Keratinocyte (primary cell): ENCODE measurements at regions not wholly inside any gene's neighbourhood (a gene's known extent, or its start where the extent isn't known, plus 50 kb on each side); places are given as distances from the start of the nearest gene placed in this dataset.

Experiments
- DNase-seq: peaks from one replicate; pipeline ENCODE4 v3.0.0-alpha.2; 2011; ENCODE audit warnings: low read depth, missing footprints, low spot score
- FAIRE-seq: peaks from 2 replicates; lab custom pipeline; 2011; peaks lifted over from hg19 to GRCh38; lab: Jason Lieb, UNC
- H2AFZ ChIP-seq: 2 replicates; pipeline ENCODE4 v1.6.0; 2012; ENCODE audit warnings: low read length, control low read depth, inconsistent platforms; ENCODE audit not compliant: control insufficient read depth
- H3K27ac ChIP-seq: 2 replicates; pipeline ENCODE4 v1.5.1; 2011; ENCODE audit warnings: low read length; ENCODE audit not compliant: control insufficient read depth, insufficient read depth
- H3K27me3 ChIP-seq: 3 replicates; pipeline ENCODE4 v1.6.0; 2011; ENCODE audit warnings: low read length; ENCODE audit not compliant: control insufficient read depth, insufficient read depth; ENCODE audit errors: extremely low read depth
- H3K36me3 ChIP-seq, 2 experiments: 2 replicates in 1 of 2; 3 replicates in 1 of 2; pipeline ENCODE4 v1.5.1; 2011; ENCODE audit warnings: low read length in 2 of 2, mild to moderate bottlenecking in 1 of 2; ENCODE audit not compliant: control insufficient read depth in 2 of 2, insufficient read depth in 2 of 2; ENCODE audit errors: extremely low read depth in 1 of 2
- H3K4me1 ChIP-seq: 3 replicates; pipeline ENCODE4 v1.5.1; 2011; ENCODE audit warnings: low read length; ENCODE audit not compliant: control insufficient read depth, insufficient read depth; ENCODE audit errors: extremely low read depth
- H3K4me2 ChIP-seq: 3 replicates; pipeline ENCODE4 v1.6.0; 2011; ENCODE audit warnings: low read depth, low read length; ENCODE audit not compliant: control insufficient read depth, insufficient read depth; ENCODE audit errors: extremely low read depth
- H3K4me3 ChIP-seq, 3 experiments: fragments of 200-600 bp in 1 of 3; sonication (generic) in 1 of 3; 2 replicates in 2 of 3; 3 replicates in 1 of 3; pipeline ENCODE4 v1.5.1; 2011 to 2016; ENCODE audit warnings: low read length in 3 of 3, mild to moderate bottlenecking in 3 of 3, control low read depth in 2 of 3, inconsistent platforms in 1 of 3, low read depth in 1 of 3, mixed read lengths in 1 of 3, mixed run types in 1 of 3, moderate library complexity in 1 of 3; ENCODE audit not compliant: control insufficient read depth in 2 of 3, insufficient read depth in 2 of 3; ENCODE audit errors: extremely low read depth in 1 of 3
- H3K79me2 ChIP-seq: 2 replicates; pipeline ENCODE4 v1.6.0; 2012; ENCODE audit warnings: low read length; ENCODE audit not compliant: control insufficient read depth, insufficient read depth
- H3K9ac ChIP-seq: 3 replicates; pipeline ENCODE4 v1.6.0; 2011; ENCODE audit warnings: low read length; ENCODE audit not compliant: control insufficient read depth, insufficient read depth; ENCODE audit errors: extremely low read depth
- H3K9me1 ChIP-seq: 3 replicates; pipeline ENCODE4 v1.6.0; 2011; ENCODE audit warnings: low read length; ENCODE audit not compliant: control insufficient read depth, insufficient read depth; ENCODE audit errors: extremely low read depth
- H3K9me3 ChIP-seq: 2 replicates; pipeline ENCODE4 v1.5.1; 2012; ENCODE audit warnings: low read depth, low read length; ENCODE audit not compliant: control insufficient read depth
- H4K20me1 ChIP-seq: 3 replicates; pipeline ENCODE4 v1.6.0; 2011; ENCODE audit warnings: low read length; ENCODE audit not compliant: control insufficient read depth, insufficient read depth; ENCODE audit errors: extremely low read depth
- CTCF ChIP-seq, 3 experiments: IDR thresholded peaks in 1 of 3; conservative IDR thresholded peaks in 1 of 3; optimal IDR thresholded peaks in 1 of 3; 2 replicates in 2 of 3; 3 replicates in 1 of 3; pipeline versions ENCODE3 to v1.5.1; 2011; ENCODE audit warnings: low read length in 3 of 3, mild to moderate bottlenecking in 3 of 3, moderate library complexity in 2 of 3, control low read depth in 1 of 3, inconsistent platforms in 1 of 3; ENCODE audit not compliant: insufficient read depth in 2 of 3; ENCODE audit errors: extremely low read depth in 1 of 3
- EZH2 ChIP-seq: IDR thresholded peaks from one replicate; pipeline ENCODE4 v1.6.1; 2012; ENCODE audit warnings: inconsistent platforms, mild to moderate bottlenecking, low read length, moderate library complexity
- dilution Hi-C: fragments of 300-500 bp; cut with MboI; formaldehyde crosslinking; loops from one replicate; pipeline ENCODE4 v1.7.0; 2020; ENCODE audit warnings: low sequenced_read_pairs; ENCODE audit not compliant: extremely low pct_ligation_motif_present

- H3K27me3 ChIP-seq = no peaks in the 10 kb centered on the region
Observed at GRCh38 chr10:118521415-118522117, 73.9 kb downstream of the PRLHR start.

GRCh38 chr10:118520116-118520742 is 75.2 kb downstream of the PRLHR start:
- dilution Hi-C loops = no loop called here

More at GRCh38 chr10:118521415-118522117, 73.9 kb downstream of the PRLHR start:
- DNase-seq = no peak
- peaks cover 32% of the 10 kb centered on the region for H3K4me1 ChIP-seq
- dilution Hi-C loops = no loop called here
- H3K36me3 ChIP-seq = no peaks in the 10 kb centered on the region
- H4K20me1 ChIP-seq = no peaks in the 10 kb centered on the region
- FAIRE-seq = peak; percentile 49
- no peak overlapping the region for H3K4me3 ChIP-seq
- no peaks in the 10 kb centered on the region for H3K79me2 ChIP-seq
- no peak overlapping the region for H3K9ac ChIP-seq
- no peak overlapping the region for H3K27ac ChIP-seq
- TF ChIP-seq EZH2 (no peak), CTCF (optimal IDR thresholded peaks at IDR 0.05 in 1 of 3, IDR thresholded peaks at IDR 0.05 in 1 of 3, conservative IDR thresholded peaks at IDR 0.05 in 1 of 3; ENCODE audit: extremely low read depth in 1 of 3, insufficient read depth in 2 of 3, low read length in 3 of 3) (no peak)
- no peak overlapping the region for H3K4me2 ChIP-seq
- H2AFZ ChIP-seq = no peak overlapping the region
- H3K9me1 ChIP-seq = no peaks in the 10 kb centered on the region
- H3K9me3 ChIP-seq = no peaks in the 10 kb centered on the region

More at GRCh38 chr10:118520116-118520742, 75.2 kb downstream of the PRLHR start:
- no peaks in the 10 kb centered on the region for H3K9me1 ChIP-seq
- H3K36me3 ChIP-seq = peaks cover 0 to 3% of the 10 kb centered on the region in 2 experiments
- H3K27ac ChIP-seq = no peak overlapping the region
- no peaks in the 10 kb centered on the region for H3K79me2 ChIP-seq
- H2AFZ ChIP-seq = no peak overlapping the region
- H4K20me1 ChIP-seq = no peaks in the 10 kb centered on the region
- DNase-seq = no peak
- FAIRE-seq = no peak
- peaks cover 32% of the 10 kb centered on the region for H3K4me1 ChIP-seq
- no peak overlapping the region for H3K9ac ChIP-seq
- no peak overlapping the region for H3K4me3 ChIP-seq
- H3K27me3 ChIP-seq = no peaks in the 10 kb centered on the region
- no peaks in the 10 kb centered on the region for H3K9me3 ChIP-seq
- TF ChIP-seq CTCF (optimal IDR thresholded peaks at IDR 0.05 in 1 of 3, IDR thresholded peaks at IDR 0.05 in 1 of 3, conservative IDR thresholded peaks at IDR 0.05 in 1 of 3; ENCODE audit: extremely low read depth in 1 of 3, insufficient read depth in 2 of 3, low read length in 3 of 3) (no peak), EZH2 (no peak)
- H3K4me2 ChIP-seq = no peak overlapping the region
